Activated B cell treated with CpG ODN at 0.5 μM for 24 hours (primary cell): ENCODE measurements at regions not wholly inside any gene's neighbourhood (a gene's known extent, or its start where the extent isn't known, plus 50 kb on each side); places are given as distances from the start of the nearest gene placed in this dataset.
"Not testable (repeated sequence)": the region's sequence is repeated elsewhere in the genome, so short reads cannot be mapped to it uniquely, and the experiment has no call there.

Experiments used
- ATAC-seq: fragments of 200-7000 bp; cut with Tn5 transposase; one replicate; pipeline ENCODE4 v1.10.0; 2021; ENCODE audit warnings: low read depth, mild to moderate bottlenecking, moderate library complexity
- CTCF ChIA-PET: fragments of 350-600 bp; sonication (Branson Sonifier 250); formaldehyde crosslinking; loops from one replicate; lab custom pipeline; 2021; ENCODE audit warnings: antibody characterized with exemption; lab: Charles Lee
- POLR2A ChIA-PET: fragments of 350-600 bp; sonication (Branson Sonifier 250); formaldehyde crosslinking; loops from one replicate; lab custom pipeline; 2021; ENCODE audit warnings: antibody characterized with exemption; lab: Charles Lee
- DNase-seq: peaks from one replicate; pipeline ENCODE4 v3.0.0; 2022
- H3K27ac Mint-ChIP-seq: one replicate; pipeline ENCODE4 v1.8.0; 2020; ENCODE audit warnings: mixed read lengths
- H3K27me3 Mint-ChIP-seq: one replicate; pipeline ENCODE4 v1.8.0; 2021; ENCODE audit warnings: mixed read lengths
- H3K36me3 Mint-ChIP-seq: one replicate; pipeline ENCODE4 v1.8.0; 2021; ENCODE audit warnings: low read depth, mixed read lengths
- H3K4me1 Mint-ChIP-seq: one replicate; pipeline ENCODE4 v1.8.0; 2021; ENCODE audit warnings: mixed read lengths
- H3K4me3 Mint-ChIP-seq: one replicate; pipeline ENCODE4 v1.8.0; 2020; ENCODE audit warnings: mild to moderate bottlenecking, mixed read lengths
- H3K9me3 Mint-ChIP-seq: one replicate; pipeline ENCODE4 v1.8.0; 2020; ENCODE audit warnings: mixed read lengths
- intact Hi-C: fragments of 100-400 bp; cut with micrococcal nuclease; formaldehyde crosslinking; loops from one replicate; pipeline ENCODE4 v1.15.1; 2024
- TF ChIP-seq, protein P1 (sequence below): fragments of 200-600 bp; IDR thresholded peaks from one replicate; pipeline ENCODE4 v1.8.0; 2022; ENCODE audit warnings: antibody characterized with exemption, mild to moderate bottlenecking

DNA sequence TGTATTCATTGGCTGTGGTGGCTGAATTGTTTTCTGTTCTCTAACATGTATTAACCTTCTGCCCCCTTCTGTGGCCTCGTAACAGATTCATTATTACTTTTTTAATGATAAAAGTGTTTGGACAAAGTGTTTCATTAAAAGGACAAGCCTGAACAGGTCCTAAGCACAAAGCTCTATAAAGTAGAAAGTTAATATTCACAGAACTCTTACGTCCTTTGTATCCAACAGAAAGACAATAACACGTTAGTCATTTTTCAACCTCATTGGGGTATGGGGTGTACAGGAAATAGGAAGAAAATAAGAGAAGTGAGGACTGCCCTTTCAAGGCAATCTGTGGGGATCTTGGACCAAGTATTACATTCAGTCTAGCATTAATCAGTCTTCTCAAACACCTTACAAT, 105.5 kb upstream of the RGPD4 start:
- DNase-seq (no peak), ATAC-seq (no peak)
- POLR2A ChIA-PET: no interaction called here
- Mint-ChIP-seq H3K27ac (no peak overlapping the region), H3K4me3 (no peak overlapping the region), H3K4me1 (no peaks in the 10 kb centered on the region), H3K9me3 (peaks cover 3% of the 10 kb centered on the region), H3K36me3 (no peaks in the 10 kb centered on the region), H3K27me3 (no peaks in the 10 kb centered on the region)
- intact Hi-C loops: no loop called here
- TF ChIP-seq, protein P1, sequence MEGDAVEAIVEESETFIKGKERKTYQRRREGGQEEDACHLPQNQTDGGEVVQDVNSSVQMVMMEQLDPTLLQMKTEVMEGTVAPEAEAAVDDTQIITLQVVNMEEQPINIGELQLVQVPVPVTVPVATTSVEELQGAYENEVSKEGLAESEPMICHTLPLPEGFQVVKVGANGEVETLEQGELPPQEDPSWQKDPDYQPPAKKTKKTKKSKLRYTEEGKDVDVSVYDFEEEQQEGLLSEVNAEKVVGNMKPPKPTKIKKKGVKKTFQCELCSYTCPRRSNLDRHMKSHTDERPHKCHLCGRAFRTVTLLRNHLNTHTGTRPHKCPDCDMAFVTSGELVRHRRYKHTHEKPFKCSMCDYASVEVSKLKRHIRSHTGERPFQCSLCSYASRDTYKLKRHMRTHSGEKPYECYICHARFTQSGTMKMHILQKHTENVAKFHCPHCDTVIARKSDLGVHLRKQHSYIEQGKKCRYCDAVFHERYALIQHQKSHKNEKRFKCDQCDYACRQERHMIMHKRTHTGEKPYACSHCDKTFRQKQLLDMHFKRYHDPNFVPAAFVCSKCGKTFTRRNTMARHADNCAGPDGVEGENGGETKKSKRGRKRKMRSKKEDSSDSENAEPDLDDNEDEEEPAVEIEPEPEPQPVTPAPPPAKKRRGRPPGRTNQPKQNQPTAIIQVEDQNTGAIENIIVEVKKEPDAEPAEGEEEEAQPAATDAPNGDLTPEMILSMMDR: no peak
- CTCF ChIA-PET: no interaction called here

GRCh38 chr2:107721586-107721985, 105.1 kb upstream of the RGPD4 start:
- Mint-ChIP-seq H3K4me3 (no peak overlapping the region), H3K27me3 (no peaks in the 10 kb centered on the region), H3K9me3 (peaks cover 3% of the 10 kb centered on the region), H3K36me3 (no peaks in the 10 kb centered on the region), H3K4me1 (no peaks in the 10 kb centered on the region), H3K27ac (no peak overlapping the region)
- TF ChIP-seq, protein P1: no peak
- ATAC-seq (no peak), DNase-seq (no peak)
- CTCF ChIA-PET: no interaction called here
- intact Hi-C loops: no loop called here
- POLR2A ChIA-PET: no interaction called here

GRCh38 chr2:107725824-107726223, 100.9 kb upstream of the RGPD4 start:
- intact Hi-C loops, H3K9me3 Mint-ChIP-seq: not testable (repeated sequence)

DNA sequence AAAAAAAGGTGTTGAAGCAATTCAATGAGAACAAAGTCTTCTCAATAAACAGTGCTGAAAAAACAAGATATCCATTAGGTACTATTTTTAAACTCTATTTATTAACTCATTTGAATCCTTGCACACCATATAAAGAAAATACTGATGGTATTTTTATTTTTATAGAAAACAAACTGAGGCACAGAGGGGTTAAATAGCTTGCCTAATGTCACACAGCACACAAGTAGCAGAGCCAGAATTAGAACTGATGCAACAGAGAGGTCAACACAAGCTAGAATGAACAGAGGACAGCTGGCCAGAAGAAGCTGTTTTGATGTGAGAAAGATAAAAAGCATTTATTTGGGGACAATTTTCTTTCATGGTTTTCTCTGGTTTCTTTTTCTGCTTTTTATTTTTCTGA, 99.4 kb upstream of the RGPD4 start:
- Mint-ChIP-seq H3K4me3 (no peak overlapping the region), H3K27me3 (no peaks in the 10 kb centered on the region), H3K4me1 (no peaks in the 10 kb centered on the region), H3K36me3 (no peaks in the 10 kb centered on the region), H3K9me3 (peaks cover 3% of the 10 kb centered on the region), H3K27ac (no peak overlapping the region)
- ATAC-seq: no peak
- TF ChIP-seq, protein P1: no peak
- CTCF ChIA-PET: no interaction called here
- intact Hi-C loops: no loop called here
- no peak for DNase-seq
- POLR2A ChIA-PET: no interaction called here

More at GRCh38 chr2:107725824-107726223, 100.9 kb upstream of the RGPD4 start:
- H3K4me1 Mint-ChIP-seq, H3K36me3 Mint-ChIP-seq, H3K27ac Mint-ChIP-seq, H3K27me3 Mint-ChIP-seq, CTCF ChIA-PET, ATAC-seq, POLR2A ChIA-PET, H3K4me3 Mint-ChIP-seq, DNase-seq: not testable (repeated sequence)

GRCh38 chr2:107728586-107728985, 98.1 kb upstream of the RGPD4 start:
- DNase-seq (no peak), ATAC-seq (no peak)
- H3K27me3 Mint-ChIP-seq: no peaks in the 10 kb centered on the region
- CTCF ChIA-PET: no interaction called here
- H3K27ac Mint-ChIP-seq: no peak overlapping the region
- no peaks in the 10 kb centered on the region for H3K4me1 Mint-ChIP-seq
- peaks cover 3% of the 10 kb centered on the region for H3K9me3 Mint-ChIP-seq
- H3K4me3 Mint-ChIP-seq: no peak overlapping the region
- POLR2A ChIA-PET: no interaction called here
- TF ChIP-seq, protein P1: no peak
- intact Hi-C loops: no loop called here
- H3K36me3 Mint-ChIP-seq: no peaks in the 10 kb centered on the region

DNA sequence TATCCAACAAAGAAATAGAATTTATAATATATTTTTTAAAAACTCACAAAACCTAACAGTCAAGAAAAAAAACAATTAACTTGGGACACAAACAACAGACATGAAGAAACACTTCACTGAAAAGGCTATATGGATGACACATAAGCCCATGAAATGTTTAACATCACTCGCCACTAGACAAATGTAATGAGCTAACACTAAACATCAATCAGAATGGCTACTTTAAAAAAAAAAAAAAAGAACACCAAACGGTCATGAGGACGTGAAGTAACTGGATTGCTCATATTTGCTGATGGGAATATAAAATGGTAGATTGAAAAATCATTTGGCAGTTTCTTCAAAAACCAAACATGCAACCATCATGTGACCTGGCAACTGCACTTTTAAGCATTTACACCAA, 97.3 kb upstream of the RGPD4 start:
- TF ChIP-seq, protein P1: no peak
- intact Hi-C loops: no loop called here
- ChIA-PET POLR2A (no interaction called here), CTCF (no interaction called here)
- Mint-ChIP-seq H3K9me3 (peaks cover 3% of the 10 kb centered on the region), H3K4me3 (no peak overlapping the region), H3K36me3 (no peaks in the 10 kb centered on the region), H3K4me1 (no peaks in the 10 kb centered on the region), H3K27me3 (no peaks in the 10 kb centered on the region), H3K27ac (no peak overlapping the region)
- no peak for ATAC-seq
- no peak for DNase-seq
